CD14-positive monocyte (primary cell): ENCODE measurements at regions not wholly inside any gene's neighbourhood (a gene's known extent, or its start where the extent isn't known, plus 50 kb on each side); places are given as distances from the start of the nearest gene placed in this dataset.
A peak's percentile ranks its signal among the peaks of the same experiment; 100 is the strongest.

Experiments used
- DNase-seq, 3 donors: peaks; one replicate each; pipeline ENCODE4 v3.0.0-alpha.2; 2011 to 2022
- H2AFZ ChIP-seq: 2 replicates; pipeline ENCODE4 v1.6.0; 2012; ENCODE audit warnings: mild to moderate bottlenecking, low read depth, low read length, inconsistent platforms; ENCODE audit not compliant: insufficient read depth, poor library complexity, severe bottlenecking
- H3K27ac ChIP-seq, 2 donors: 1 replicate in 1 of 2; 2 replicates in 1 of 2; pipeline ENCODE4 v1.5.1; 2012 to 2013; ENCODE audit warnings: low read length in 2 of 2, control low read depth in 1 of 2, inconsistent platforms in 1 of 2, low read depth in 1 of 2, mild to moderate bottlenecking in 1 of 2
- H3K27me3 ChIP-seq, 2 donors: one replicate each; pipeline versions ENCODE4 v1.6.0 to v1.6.1; 2011 to 2013; ENCODE audit warnings: low read length in 2 of 2; ENCODE audit not compliant: control insufficient read depth in 2 of 2, insufficient read depth in 2 of 2
- H3K36me3 ChIP-seq, 2 donors: replicated peaks in 1 of 2; 1 replicate in 1 of 2; 2 replicates in 1 of 2; pipeline versions ENCODE4 v1.5.1 to v1.6.1; 2012 to 2013; ENCODE audit warnings: low read length in 2 of 2, control low read depth in 1 of 2, inconsistent platforms in 1 of 2, mild to moderate bottlenecking in 1 of 2; ENCODE audit not compliant: insufficient read depth in 2 of 2, control insufficient read depth in 1 of 2
- H3K4me1 ChIP-seq, 2 donors: 1 replicate in 1 of 2; 2 replicates in 1 of 2; pipeline versions ENCODE4 v1.5.1 to v1.6.1; 2012 to 2013; ENCODE audit warnings: low read length in 2 of 2, control low read depth in 1 of 2, inconsistent platforms in 1 of 2, mild to moderate bottlenecking in 1 of 2, moderate library complexity in 1 of 2; ENCODE audit not compliant: insufficient read depth in 2 of 2, control insufficient read depth in 1 of 2
- H3K4me2 ChIP-seq: replicated peaks from 2 replicates; pipeline ENCODE3; 2012; ENCODE audit warnings: low read length, moderate library complexity, mild to moderate bottlenecking; ENCODE audit not compliant: poor library complexity, severe bottlenecking; ENCODE audit errors: extremely low read depth
- H3K4me3 ChIP-seq, 3 experiments: fragments of 200-600 bp in 1 of 3; sonication (generic) in 1 of 3; replicated peaks in 1 of 3; 1 replicate in 2 of 3; 2 replicates in 1 of 3; pipeline ENCODE4 v1.5.1; 2011 to 2013; ENCODE audit warnings: low read length in 3 of 3, mild to moderate bottlenecking in 3 of 3, control low read depth in 2 of 3, low read depth in 2 of 3, inconsistent platforms in 1 of 3, moderate library complexity in 1 of 3
- H3K79me2 ChIP-seq: 2 replicates; pipeline ENCODE4 v1.6.0; 2012; ENCODE audit warnings: mild to moderate bottlenecking, control low read depth, inconsistent platforms, low read length, moderate library complexity; ENCODE audit not compliant: insufficient read depth
- H3K9ac ChIP-seq: 2 replicates; pipeline ENCODE4 v1.6.0; 2017; ENCODE audit warnings: low read length, mild to moderate bottlenecking; ENCODE audit not compliant: insufficient read depth, poor library complexity, severe bottlenecking
- H3K9me3 ChIP-seq, 2 donors: replicated peaks in 1 of 2; 1 replicate in 1 of 2; 2 replicates in 1 of 2; pipeline versions ENCODE4 v1.5.1 to v1.6.1; 2012 to 2013; ENCODE audit warnings: low read length in 2 of 2, control low read depth in 1 of 2; ENCODE audit not compliant: control insufficient read depth in 1 of 2, insufficient read depth in 1 of 2
- H4K20me1 ChIP-seq: 2 replicates; pipeline ENCODE4 v1.6.0; 2012; ENCODE audit warnings: mild to moderate bottlenecking, low read length, control low read depth, moderate library complexity; ENCODE audit not compliant: insufficient read depth
- H3K27ac Mint-ChIP-seq, 7 donors: one replicate each; pipeline ENCODE4 v1.8.0; 2020; ENCODE audit warnings: mild to moderate bottlenecking in 7 of 7, mixed read lengths in 7 of 7, moderate library complexity in 6 of 7, inconsistent platforms in 2 of 7
- H3K27me3 Mint-ChIP-seq, 3 donors: one replicate each; pipeline ENCODE4 v1.8.0; 2021 to 2022; ENCODE audit warnings: low read depth in 3 of 3, mild to moderate bottlenecking in 3 of 3, mixed read lengths in 3 of 3, moderate library complexity in 3 of 3, inconsistent platforms in 1 of 3
- H3K36me3 Mint-ChIP-seq, 2 donors: one replicate each; pipeline ENCODE4 v1.8.0; 2020; ENCODE audit warnings: mixed read lengths in 2 of 2, inconsistent platforms in 1 of 2, mild to moderate bottlenecking in 1 of 2
- H3K4me1 Mint-ChIP-seq: one replicate; pipeline ENCODE4 v1.8.0; 2020; ENCODE audit warnings: mild to moderate bottlenecking, mixed read lengths
- H3K4me3 Mint-ChIP-seq, 2 donors: one replicate each; pipeline ENCODE4 v1.8.0; 2020; ENCODE audit warnings: mild to moderate bottlenecking in 2 of 2, mixed read lengths in 2 of 2, moderate library complexity in 1 of 2
- H3K9me3 Mint-ChIP-seq, 7 donors: one replicate each; pipeline ENCODE4 v1.8.0; 2020 to 2022; ENCODE audit warnings: mixed read lengths in 7 of 7, mild to moderate bottlenecking in 6 of 7, moderate library complexity in 6 of 7, inconsistent platforms in 2 of 7
- CTCF ChIP-seq: fragments of 200-600 bp; IDR thresholded peaks from one replicate; pipeline ENCODE4 v1.8.0; 2022; ENCODE audit warnings: antibody characterized with exemption, mild to moderate bottlenecking
- WGBS: methylation state at CpG from one replicate; pipeline ENCODE4 v1.1.5; 2013; ENCODE audit warnings: missing lambda C conversion rate; ENCODE audit not compliant: insufficient coverage; 5-methylcytosine and 5-hydroxymethylcytosine counted together
- intact Hi-C, 2 donors: fragments of 100-400 bp; cut with micrococcal nuclease; formaldehyde crosslinking; loops; one replicate each; pipeline versions ENCODE4 v1.15.0 to v1.15.1; 2023

- no peak for TF ChIP-seq CTCF
- no peaks in the 10 kb centered on the region for H3K79me2 ChIP-seq
- intact Hi-C loops: no loop called here
- no peaks in the 10 kb centered on the region for H4K20me1 ChIP-seq
- Mint-ChIP-seq H3K4me1 (no peaks in the 10 kb centered on the region), H3K27me3 (peaks cover 36 to 57% (median 48%) of the 10 kb centered on the region in 3 donors), H3K27ac (no peak overlapping the region), H3K9me3 (peaks cover 3 to 17% (median 15%) of the 10 kb centered on the region in 7 donors), H3K36me3 (no peaks in the 10 kb centered on the region), H3K4me3 (peak overlapping the region in 1 of 2 donors; percentile 68)
- H3K9me3 ChIP-seq: peaks cover 4 to 20% of the 10 kb centered on the region in 2 donors
- H3K4me2 ChIP-seq: no peak overlapping the region
- no peak overlapping the region for H2AFZ ChIP-seq
- no peaks in the 10 kb centered on the region for H3K4me1 ChIP-seq
- no peak overlapping the region for H3K4me3 ChIP-seq
- H3K36me3 ChIP-seq: no peaks in the 10 kb centered on the region
- no peak overlapping the region for H3K9ac ChIP-seq
- peaks cover 23 to 48% of the 10 kb centered on the region in 2 donors for H3K27me3 ChIP-seq
- H3K27ac ChIP-seq: no peak overlapping the region
- DNase-seq: no peak
- no CpG with 5 or more reads among the region's 4 CpGs for WGBS
Measured at GRCh38 chr14:97031530-97031929, 234.3 kb downstream of the VRK1 start.

- no peaks in the 10 kb centered on the region for H3K4me1 Mint-ChIP-seq
- H3K4me3 Mint-ChIP-seq: peak overlapping the region in 1 of 2 donors; percentile 50
- WGBS: 25% methylated on average over 32 of the region's 32 CpGs
- H3K36me3 Mint-ChIP-seq: no peaks in the 10 kb centered on the region
- H3K27ac Mint-ChIP-seq: no peak overlapping the region
- no peak for TF ChIP-seq CTCF
- peaks cover 37 to 60% (median 38%) of the 10 kb centered on the region in 3 donors for H3K27me3 Mint-ChIP-seq
- Histone ChIP-seq H3K27me3 (peaks cover 23 to 50% of the 10 kb centered on the region in 2 donors), H4K20me1 (no peaks in the 10 kb centered on the region), H3K4me1 (no peaks in the 10 kb centered on the region), H3K36me3 (no peaks in the 10 kb centered on the region), H3K79me2 (no peaks in the 10 kb centered on the region), H3K9ac (no peak overlapping the region), H3K4me2 (no peak overlapping the region), H3K9me3 (peaks cover 4 to 20% of the 10 kb centered on the region in 2 donors), H3K27ac (no peak overlapping the region), H3K4me3 (no peak overlapping the region), H2AFZ (no peak overlapping the region)
- intact Hi-C loops: no loop called here
- peaks cover 3 to 21% (median 16%) of the 10 kb centered on the region in 7 donors for H3K9me3 Mint-ChIP-seq
- no peak for DNase-seq
Measured at GRCh38 chr14:97033556-97034081, 236.4 kb downstream of the VRK1 start.
